Pulmonary artery endothelial cell (primary cell): ENCODE measurements at regions not wholly inside any gene's neighbourhood (a gene's known extent, or its start where the extent isn't known, plus 50 kb on each side); places are given as distances from the start of the nearest gene placed in this dataset.

ENCODE experiments used
- DNase-seq: peaks from one replicate; pipeline ENCODE4 v3.0.0-alpha.2; 2011; ENCODE audit warnings: low read depth, low spot score

- DNase-seq, result no peak
These were observed 73.9 kb downstream of the CASP3 start for GRCh38 chr4:184575306-184575705.

DNA sequence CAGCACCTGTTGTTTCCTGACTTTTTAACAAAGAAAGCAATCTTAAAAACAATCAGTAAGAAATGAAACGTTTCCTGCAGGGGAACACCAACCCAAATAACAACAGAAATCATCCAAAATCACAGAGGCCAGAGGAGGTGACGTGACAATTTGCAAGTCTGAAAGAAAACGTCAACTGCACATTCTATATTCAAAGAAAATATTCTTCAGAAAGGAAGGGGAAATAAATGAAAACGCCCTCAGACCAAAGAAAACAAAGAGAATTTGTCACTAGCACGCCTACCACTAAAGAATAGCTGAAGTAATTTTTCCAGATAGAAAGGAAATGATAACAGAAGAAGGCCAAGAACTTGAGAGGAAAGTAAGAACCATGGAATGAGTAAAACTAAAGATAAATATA is 74.4 kb downstream of the CASP3 start:
- DNase-seq, result peak; percentile 87

- peak; percentile 75 for DNase-seq
These were observed 75.5 kb downstream of the CASP3 start for GRCh38 chr4:184573701-184574100.

GRCh38 chr4:184568770-184569169 is 80.5 kb downstream of the CASP3 start:
- peak; percentile 41 for DNase-seq

DNA sequence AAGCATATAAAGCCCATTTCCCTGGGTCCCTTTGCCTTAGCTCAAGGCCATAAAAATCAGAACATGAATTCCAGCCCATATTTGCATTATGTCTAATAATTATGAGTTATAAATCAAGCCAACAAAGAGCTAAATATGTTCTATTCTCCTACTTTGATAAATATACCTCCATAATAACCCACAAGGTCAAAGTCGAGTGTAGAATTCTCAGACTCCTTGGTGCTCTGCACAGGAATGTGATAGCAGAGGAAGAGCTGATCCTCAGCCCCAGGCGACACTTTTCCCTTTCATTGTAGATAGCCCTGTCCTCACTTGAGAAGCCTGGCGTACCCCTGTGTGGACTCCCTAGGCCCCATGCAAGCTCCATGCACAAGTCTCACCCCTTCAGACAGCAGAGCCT is 85.6 kb downstream of the CASP3 start:
- no peak for DNase-seq

DNA sequence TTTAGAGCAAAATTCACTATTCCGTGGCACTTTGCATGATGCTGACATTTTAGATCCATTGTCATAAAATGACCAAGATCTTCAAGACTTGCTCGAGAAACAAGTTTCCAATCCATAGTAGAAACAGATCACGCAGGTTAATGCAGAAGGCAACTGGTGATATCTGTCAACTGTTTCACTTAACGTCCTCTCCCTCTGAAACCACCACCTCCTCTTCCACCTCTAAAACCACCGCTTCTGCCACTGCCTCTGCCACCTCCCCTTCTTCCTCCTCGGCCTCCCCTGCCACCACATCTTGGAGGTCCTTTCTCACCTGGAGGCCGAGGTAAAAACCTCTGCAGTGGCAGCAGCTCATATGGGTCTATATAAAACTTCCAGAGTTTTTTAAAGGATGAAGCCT is 84.6 kb upstream of the IRF2 start:
- DNase-seq, result no peak

DNA sequence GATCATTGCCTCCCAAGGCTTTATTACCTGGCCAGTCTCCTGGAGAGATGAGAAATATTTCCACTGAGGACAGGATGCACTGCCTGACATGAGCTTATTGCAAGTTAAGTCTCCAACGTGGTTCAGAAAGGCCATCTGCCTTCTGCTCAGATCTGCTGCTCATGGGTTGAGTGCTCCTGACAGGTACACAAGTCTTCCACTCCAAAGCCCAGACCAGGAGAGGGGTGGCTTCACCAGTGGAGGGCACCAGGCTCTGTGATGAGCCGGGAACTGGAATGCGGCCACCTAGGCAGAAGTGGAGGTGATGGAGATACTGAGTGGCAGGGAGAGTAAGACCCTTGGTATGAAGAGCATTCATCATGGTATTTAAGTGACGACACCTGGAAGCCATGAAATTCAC is 79.5 kb upstream of the IRF2 start:
- DNase-seq, result no peak

GRCh38 chr4:184550476-184550875 is 76.1 kb upstream of the IRF2 start:
- DNase-seq, result no peak

- no peak for DNase-seq
These were observed 74.4 kb upstream of the IRF2 start for GRCh38 chr4:184548648-184549341.

DNA sequence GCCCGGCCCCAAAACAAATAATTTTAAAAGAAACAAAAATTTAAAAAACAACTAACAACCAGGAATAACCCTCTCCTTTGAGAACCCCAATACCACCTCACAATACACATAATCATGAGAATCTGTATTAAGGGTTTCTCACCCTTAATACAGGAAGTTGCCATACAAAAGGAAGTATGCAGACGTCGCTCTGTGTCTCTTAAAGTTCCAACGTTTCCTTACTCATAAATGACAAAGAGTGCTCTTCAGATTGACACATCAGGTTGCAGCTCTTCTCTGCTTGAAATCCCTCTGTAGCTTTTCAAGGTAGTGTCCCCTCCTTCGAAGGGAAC is 73.9 kb upstream of the IRF2 start:
- no peak for DNase-seq

DNA sequence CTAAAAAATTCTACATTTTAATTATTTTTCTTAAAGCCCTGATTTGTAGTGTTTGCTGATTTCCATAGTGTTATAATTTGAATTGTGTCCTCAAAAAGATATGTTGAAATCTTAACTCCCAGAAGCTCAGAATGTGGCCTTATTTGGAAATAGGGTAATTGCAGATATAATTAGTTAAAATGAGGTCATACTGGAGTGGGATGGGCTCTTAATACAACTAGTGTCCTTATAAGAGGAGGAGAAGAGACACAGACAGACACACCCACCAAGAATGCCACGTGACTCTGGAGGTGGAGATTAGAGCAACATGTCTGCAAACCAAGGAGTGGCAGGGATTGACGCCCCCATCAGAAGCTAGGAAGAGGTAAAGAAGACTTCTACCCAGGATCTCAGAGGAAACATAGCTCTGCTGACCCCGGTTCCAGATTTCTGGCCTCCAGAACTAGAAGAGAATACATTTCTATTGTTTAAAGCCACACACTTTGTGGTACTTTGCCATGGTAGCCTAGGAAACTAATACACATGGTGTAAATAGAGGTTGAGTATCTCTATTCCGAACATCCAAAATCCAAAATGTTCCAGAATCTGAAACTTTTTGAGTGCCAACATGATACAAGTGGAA is 70.5 kb upstream of the IRF2 start:
- DNase-seq, result no peak

DNA sequence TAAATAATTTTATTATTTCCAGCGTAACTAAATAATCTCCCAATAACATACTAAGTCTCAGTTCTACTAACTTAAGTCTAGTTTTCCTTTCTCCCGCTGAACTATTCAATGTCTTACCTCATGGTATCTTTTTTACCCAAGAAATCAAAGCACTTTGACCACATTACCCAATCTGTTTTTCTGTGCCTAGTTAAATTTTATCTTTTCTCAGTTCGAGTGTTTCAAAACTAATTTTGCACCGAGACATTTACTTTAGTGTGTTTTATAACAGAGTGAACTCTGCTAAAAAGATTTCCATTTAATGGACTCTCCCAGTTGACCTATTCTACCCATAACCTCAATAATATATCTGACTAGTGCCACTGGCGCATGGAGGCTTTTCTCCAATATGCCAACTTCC is 67.6 kb upstream of the IRF2 start:
- DNase-seq, result no peak

DNA sequence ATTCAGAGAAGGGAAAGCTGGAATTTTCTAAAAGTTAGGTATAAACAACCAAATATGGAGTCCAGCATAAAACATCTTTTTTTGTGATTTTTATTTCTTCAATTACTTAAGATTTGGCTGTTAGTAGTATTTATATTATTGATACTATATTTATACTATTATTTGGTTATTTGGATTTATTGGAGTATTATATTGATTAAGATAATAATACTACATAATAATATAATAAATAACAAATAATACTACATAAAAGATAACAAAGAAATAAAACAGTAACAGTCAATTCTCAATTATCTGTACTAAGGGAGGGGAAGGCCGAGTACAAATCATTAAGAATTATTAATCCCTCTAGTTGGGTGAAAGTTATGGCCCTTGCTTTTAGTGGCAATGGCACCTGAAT is 66.0 kb upstream of the IRF2 start:
- DNase-seq, result no peak

GRCh38 chr4:184538023-184538599 is 63.8 kb upstream of the IRF2 start:
- peak; percentile 84 for DNase-seq

DNA sequence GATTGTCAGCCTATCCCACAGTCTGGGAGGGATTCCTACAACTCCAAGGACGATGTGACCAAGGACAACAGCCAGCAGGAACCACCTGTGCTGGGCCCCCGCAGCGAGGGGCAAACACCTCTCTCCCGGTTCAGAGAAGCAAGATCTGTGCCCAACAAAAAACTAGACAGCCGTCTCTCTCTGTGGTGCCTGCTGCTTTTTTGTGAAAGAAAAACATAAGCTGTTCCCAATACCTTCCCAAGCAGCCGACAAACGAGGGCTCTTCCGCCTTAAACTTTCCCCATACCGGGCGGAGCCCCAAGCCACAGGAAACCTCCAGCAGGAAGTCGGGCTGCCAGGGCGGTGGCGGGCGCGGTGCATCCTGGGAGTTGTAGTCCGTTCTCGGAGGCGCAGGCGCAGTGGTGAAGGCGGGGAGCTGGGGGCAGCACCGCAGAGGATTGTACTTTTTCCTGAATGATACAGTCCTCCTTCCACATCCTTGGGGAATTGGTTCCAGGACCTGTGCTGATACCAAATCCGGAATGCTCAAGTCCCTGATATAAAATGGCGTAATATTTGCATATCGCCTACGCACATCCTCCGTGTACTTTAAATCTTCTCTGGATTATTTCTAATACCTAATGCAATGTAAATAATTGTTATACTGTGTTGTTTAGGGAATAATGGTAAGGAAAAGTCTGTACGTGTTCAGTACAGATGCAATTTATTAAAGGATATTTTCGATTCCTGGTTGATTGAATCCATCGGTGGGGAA is 63.1 kb upstream of the IRF2 start:
- peak; percentile 81 for DNase-seq

DNA sequence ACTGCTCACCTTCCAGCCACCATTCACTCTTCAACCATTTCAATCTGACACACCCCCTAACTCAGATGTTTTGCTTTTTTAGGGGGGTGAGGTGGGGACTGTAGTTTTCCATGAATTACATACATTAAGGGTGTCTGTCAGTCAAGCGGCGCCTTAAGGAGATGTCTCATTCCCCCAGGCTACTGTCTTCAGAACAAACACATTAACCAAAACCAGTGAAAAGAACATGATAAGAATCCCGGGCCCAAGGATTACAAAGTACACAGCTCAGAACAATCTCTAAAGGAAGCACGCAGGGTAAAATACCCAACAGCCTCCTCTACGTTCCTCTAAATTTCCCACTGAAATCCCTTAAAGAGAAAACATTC is 62.5 kb upstream of the IRF2 start:
- no peak for DNase-seq

- DNase-seq, result no peak
These were observed 61.9 kb upstream of the IRF2 start for GRCh38 chr4:184536065-184536880.

- DNase-seq, result peak; percentile 79
These were observed 60.4 kb upstream of the IRF2 start for GRCh38 chr4:184534511-184535391.

DNA sequence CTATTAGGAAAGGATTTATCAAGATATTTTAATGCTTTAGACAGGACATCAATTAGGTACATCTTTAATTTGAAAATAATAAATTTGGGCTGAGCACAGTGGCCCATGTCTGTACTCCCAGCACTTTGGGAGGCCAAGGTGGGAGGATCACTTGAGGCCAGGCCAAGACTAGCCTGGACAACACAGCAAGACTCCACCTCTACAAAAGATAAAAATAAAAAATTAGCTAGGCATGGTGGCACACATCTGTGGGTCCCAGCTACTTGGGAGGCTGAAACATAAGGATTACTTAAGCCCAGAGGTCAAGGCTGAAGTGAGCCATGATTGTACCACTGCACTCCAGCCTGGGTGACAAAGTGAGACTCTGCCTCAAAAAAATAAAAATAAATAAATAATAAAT is 59.6 kb upstream of the IRF2 start:
- no peak for DNase-seq

DNA sequence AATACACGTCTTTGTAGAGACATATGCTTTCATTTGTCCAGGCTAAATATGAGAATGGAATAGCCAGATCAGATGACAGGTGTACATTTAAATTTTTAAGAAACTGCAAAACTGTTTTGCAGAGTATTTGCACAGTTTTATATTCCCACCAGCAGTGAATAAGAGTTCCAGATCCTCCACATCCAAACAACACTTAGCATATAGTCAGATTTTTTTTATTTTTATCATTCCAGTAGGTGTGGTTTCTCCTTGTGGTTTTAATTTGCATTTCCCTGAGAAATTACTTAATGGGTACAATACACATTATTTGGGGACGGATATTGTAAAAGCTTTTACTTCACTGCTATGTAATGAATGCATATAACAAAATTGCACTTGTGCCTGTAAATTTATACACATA is 56.7 kb upstream of the IRF2 start:
- no peak for DNase-seq

GRCh38 chr4:184529283-184529682 is 54.9 kb upstream of the IRF2 start:
- no peak for DNase-seq
